ENCODE measurements at regions not wholly inside any gene's neighbourhood (a gene's known extent, or its start where the extent isn't known, plus 50 kb on each side); places are given as distances from the start of the nearest gene placed in this dataset.

DNA sequence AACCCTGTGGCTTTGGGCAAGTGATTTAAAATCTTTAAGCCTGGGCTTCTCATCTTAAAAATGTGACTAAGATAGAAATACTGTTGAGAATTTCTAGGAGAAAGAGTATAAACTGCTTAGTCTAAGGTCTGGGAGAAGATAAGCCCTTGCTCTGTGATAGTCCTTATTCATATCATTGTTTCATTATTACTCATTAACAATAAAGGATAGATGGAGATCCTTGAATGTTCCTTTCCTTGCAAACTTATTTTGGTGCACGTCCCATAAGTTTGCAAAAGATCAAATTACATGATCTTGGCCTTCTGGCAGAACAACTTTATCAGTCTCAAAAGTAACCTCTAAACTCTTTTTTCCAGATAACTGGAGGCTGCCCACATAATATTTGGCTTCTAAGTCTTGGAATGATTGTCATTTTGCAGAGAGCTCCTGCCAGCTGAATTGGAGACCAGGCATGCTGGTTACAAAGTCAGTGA lies 138.3 kb downstream of the FAM124B start:
- TF ChIP-seq, protein P1, sequence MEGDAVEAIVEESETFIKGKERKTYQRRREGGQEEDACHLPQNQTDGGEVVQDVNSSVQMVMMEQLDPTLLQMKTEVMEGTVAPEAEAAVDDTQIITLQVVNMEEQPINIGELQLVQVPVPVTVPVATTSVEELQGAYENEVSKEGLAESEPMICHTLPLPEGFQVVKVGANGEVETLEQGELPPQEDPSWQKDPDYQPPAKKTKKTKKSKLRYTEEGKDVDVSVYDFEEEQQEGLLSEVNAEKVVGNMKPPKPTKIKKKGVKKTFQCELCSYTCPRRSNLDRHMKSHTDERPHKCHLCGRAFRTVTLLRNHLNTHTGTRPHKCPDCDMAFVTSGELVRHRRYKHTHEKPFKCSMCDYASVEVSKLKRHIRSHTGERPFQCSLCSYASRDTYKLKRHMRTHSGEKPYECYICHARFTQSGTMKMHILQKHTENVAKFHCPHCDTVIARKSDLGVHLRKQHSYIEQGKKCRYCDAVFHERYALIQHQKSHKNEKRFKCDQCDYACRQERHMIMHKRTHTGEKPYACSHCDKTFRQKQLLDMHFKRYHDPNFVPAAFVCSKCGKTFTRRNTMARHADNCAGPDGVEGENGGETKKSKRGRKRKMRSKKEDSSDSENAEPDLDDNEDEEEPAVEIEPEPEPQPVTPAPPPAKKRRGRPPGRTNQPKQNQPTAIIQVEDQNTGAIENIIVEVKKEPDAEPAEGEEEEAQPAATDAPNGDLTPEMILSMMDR (IDR thresholded peaks at IDR 0.05) = no peak
- TF ChIP-seq POLR2A (IDR thresholded peaks at IDR 0.05) (no peak), POLR2AphosphoS5 (IDR thresholded peaks at IDR 0.05) (no peak)

Measured in gastroesophageal sphincter (tissue), 3 donors.